H1 (cell line): ENCODE measurements at regions not wholly inside any gene's neighbourhood (a gene's known extent, or its start where the extent isn't known, plus 50 kb on each side); places are given as distances from the start of the nearest gene placed in this dataset.

ENCODE experiments used
- CTCF ChIA-PET: fragments of 300-600 bp; sonication (Branson Sonifier 250); formaldehyde crosslinking; loops from one replicate; lab custom pipeline; 2021; ENCODE audit not compliant: partially characterized antibody; lab: Charles Lee
- POLR2A ChIA-PET: fragments of 300-600 bp; sonication (Branson Sonifier 250); formaldehyde crosslinking; loops from one replicate; lab custom pipeline; 2021; ENCODE audit warnings: inconsistent platforms; ENCODE audit not compliant: partially characterized antibody; lab: Charles Lee
- DNase-seq, 2 experiments: peaks; one replicate each; pipeline versions ENCODE4 v3.0.0 to v3.0.0-alpha.2; 2010 to 2022; ENCODE audit warnings: low spot score in 2 of 2, low read depth in 1 of 2, mixed read lengths in 1 of 2
- FAIRE-seq: peaks from 2 replicates; lab custom pipeline; 2011; peaks lifted over from hg19 to GRCh38; lab: Jason Lieb, UNC
- H2AFZ ChIP-seq: 2 replicates; pipeline ENCODE4 v1.8.1; 2012; ENCODE audit warnings: low read length, inconsistent platforms
- H2AK5ac ChIP-seq: 2 replicates; pipeline ENCODE4 v1.6.1; 2013; ENCODE audit warnings: low read depth, low read length
- H2BK120ac ChIP-seq: replicated peaks from 2 replicates; pipeline ENCODE3; 2013; ENCODE audit warnings: low read depth, low read length, inconsistent platforms
- H2BK12ac ChIP-seq: 2 replicates; pipeline ENCODE4 v1.6.1; 2013; ENCODE audit warnings: low read depth, low read length
- H2BK15ac ChIP-seq: 2 replicates; pipeline ENCODE4 v1.6.1; 2013; ENCODE audit warnings: low read length
- H2BK20ac ChIP-seq: 2 replicates; pipeline ENCODE4 v1.6.1; 2013; ENCODE audit warnings: low read length
- H2BK5ac ChIP-seq: 2 replicates; pipeline ENCODE4 v1.6.1; 2013; ENCODE audit warnings: low read depth, low read length
- H3K14ac ChIP-seq: 2 replicates; pipeline ENCODE4 v1.6.1; 2013; ENCODE audit warnings: inconsistent platforms; ENCODE audit not compliant: insufficient read length
- H3K18ac ChIP-seq: 2 replicates; pipeline ENCODE4 v1.6.1; 2013; ENCODE audit warnings: low read length; ENCODE audit errors: extremely low read depth
- H3K23ac ChIP-seq: 2 replicates; pipeline ENCODE4 v1.6.1; 2013; ENCODE audit warnings: inconsistent platforms; ENCODE audit not compliant: insufficient read length
- H3K23me2 ChIP-seq: 2 replicates; pipeline ENCODE4 v1.6.1; 2013; ENCODE audit warnings: low read depth, low read length
- H3K27ac ChIP-seq: 2 replicates; pipeline ENCODE4 v1.6.1; 2011; ENCODE audit warnings: low read depth, low read length, inconsistent platforms
- H3K27me3 ChIP-seq, 4 experiments: replicated peaks in 1 of 4; 1 replicate in 1 of 4; 2 replicates in 3 of 4; pipeline versions ENCODE4 v1.6.1 to v1.8.1; 2011 to 2013; ENCODE audit warnings: low read length in 3 of 4, mild to moderate bottlenecking in 3 of 4, inconsistent platforms in 2 of 4, mixed read lengths in 2 of 4, moderate library complexity in 1 of 4; ENCODE audit not compliant: control insufficient read depth in 3 of 4, insufficient read depth in 3 of 4; ENCODE audit errors: extremely low read depth in 1 of 4
- H3K36me3 ChIP-seq, 4 experiments: 2 replicates each; pipeline versions ENCODE4 v1.6.1 to v1.8.1; 2011 to 2013; ENCODE audit warnings: mild to moderate bottlenecking in 4 of 4, low read length in 3 of 4, moderate library complexity in 2 of 4, control low read depth in 1 of 4, inconsistent platforms in 1 of 4; ENCODE audit not compliant: insufficient read depth in 4 of 4, control insufficient read depth in 2 of 4
- H3K4ac ChIP-seq: replicated peaks from 2 replicates; pipeline ENCODE3; 2013; ENCODE audit warnings: low read length, low read depth, mixed read lengths, inconsistent platforms; ENCODE audit not compliant: insufficient read length
- H3K4me1 ChIP-seq, 4 experiments: replicated peaks in 1 of 4; 1 replicate in 1 of 4; 2 replicates in 3 of 4; pipeline versions ENCODE4 v1.6.1 to v1.8.1; 2011 to 2013; ENCODE audit warnings: low read length in 3 of 4, inconsistent platforms in 2 of 4, mixed read lengths in 1 of 4; ENCODE audit not compliant: insufficient read depth in 4 of 4, control insufficient read depth in 3 of 4
- H3K4me2 ChIP-seq, 2 experiments: 2 replicates each; pipeline versions ENCODE4 v1.6.1 to v1.8.1; 2011 to 2013; ENCODE audit warnings: low read depth in 2 of 2, low read length in 2 of 2, control low read depth in 1 of 2, inconsistent platforms in 1 of 2, mild to moderate bottlenecking in 1 of 2; ENCODE audit not compliant: insufficient read depth in 1 of 2
- H3K4me3 ChIP-seq, 4 experiments: fragments of 200-600, 300-600 bp in 1 of 4; sonication (generic), shearing (Covaris generic), sonication (Bioruptor Twin) in 1 of 4; 2 replicates each; pipeline versions ENCODE4 v1.5.1 to v1.8.1; 2011 to 2016; ENCODE audit warnings: low read length in 4 of 4, low read depth in 3 of 4, control low read depth in 2 of 4, inconsistent platforms in 2 of 4, mild to moderate bottlenecking in 2 of 4, mixed read lengths in 1 of 4, moderate library complexity in 1 of 4; ENCODE audit not compliant: insufficient read depth in 2 of 4; ENCODE audit errors: extremely low read depth in 1 of 4
- H3K56ac ChIP-seq: replicated peaks from 2 replicates; pipeline ENCODE3; 2013; ENCODE audit warnings: low read depth, mild to moderate bottlenecking, mixed read lengths, low read length, inconsistent platforms; ENCODE audit not compliant: insufficient read length
- H3K79me1 ChIP-seq: 2 replicates; pipeline ENCODE4 v1.6.1; 2013; ENCODE audit warnings: low read depth, low read length, control low read depth
- H3K79me2 ChIP-seq, 2 experiments: 2 replicates each; pipeline versions ENCODE4 v1.6.1 to v1.8.1; 2012 to 2013; ENCODE audit warnings: low read length in 2 of 2, mild to moderate bottlenecking in 2 of 2, inconsistent platforms in 1 of 2; ENCODE audit not compliant: insufficient read depth in 2 of 2, control insufficient read depth in 1 of 2
- H3K9ac ChIP-seq, 4 experiments: replicated peaks in 1 of 4; 1 replicate in 1 of 4; 2 replicates in 3 of 4; pipeline versions ENCODE4 v1.6.1 to v1.8.1; 2011 to 2013; ENCODE audit warnings: low read depth in 3 of 4, low read length in 3 of 4, control low read depth in 2 of 4, mild to moderate bottlenecking in 2 of 4, moderate library complexity in 2 of 4, inconsistent platforms in 1 of 4; ENCODE audit errors: extremely low read depth in 1 of 4
- H3K9me3 ChIP-seq, 2 experiments: 2 replicates each; pipeline versions ENCODE4 v1.6.1 to v1.8.1; 2012 to 2013; ENCODE audit warnings: mild to moderate bottlenecking in 2 of 2, moderate library complexity in 2 of 2, control low read depth in 1 of 2, inconsistent platforms in 1 of 2, low read depth in 1 of 2, low read length in 1 of 2, mixed read lengths in 1 of 2; ENCODE audit not compliant: insufficient read depth in 2 of 2
- H4K20me1 ChIP-seq, 2 experiments: replicated peaks in 1 of 2; 2 replicates each; pipeline versions ENCODE3 to v1.8.1; 2011 to 2013; ENCODE audit warnings: inconsistent platforms in 2 of 2, low read length in 2 of 2, mild to moderate bottlenecking in 1 of 2; ENCODE audit not compliant: insufficient read depth in 2 of 2, control insufficient read depth in 1 of 2
- H4K5ac ChIP-seq: 2 replicates; pipeline ENCODE4 v1.6.1; 2013; ENCODE audit warnings: low read length, low read depth, mixed read lengths, inconsistent platforms; ENCODE audit not compliant: insufficient read length
- H4K8ac ChIP-seq: 2 replicates; pipeline ENCODE4 v1.8.0; 2013; ENCODE audit warnings: mild to moderate bottlenecking, moderate library complexity, low read length, inconsistent platforms; ENCODE audit not compliant: insufficient read depth; ENCODE audit errors: extremely low read depth
- H4K91ac ChIP-seq: replicated peaks from 2 replicates; pipeline ENCODE3; 2013; ENCODE audit warnings: low read length, mixed read lengths, inconsistent platforms; ENCODE audit not compliant: insufficient read length
- BCL11A ChIP-seq, 2 experiments: IDR thresholded peaks; one replicate each; pipeline ENCODE4 v1.6.1; 2011; ENCODE audit warnings: low read depth in 2 of 2, low read length in 2 of 2, mild to moderate bottlenecking in 2 of 2
- CEBPB ChIP-seq: IDR thresholded peaks from 2 replicates; pipeline ENCODE4 v1.6.1; 2012; ENCODE audit warnings: low read depth, low read length
- HDAC2 ChIP-seq, 2 experiments: fragments of 300-600 bp in 1 of 2; sonication (generic) in 1 of 2; IDR thresholded peaks; 2 replicates each; pipeline ENCODE4 v1.6.1; 2011 to 2012; ENCODE audit warnings: low read depth in 2 of 2, low read length in 2 of 2, mild to moderate bottlenecking in 2 of 2, moderate library complexity in 2 of 2, borderline replicate concordance in 1 of 2, inconsistent platforms in 1 of 2
- KDM4A ChIP-seq: IDR thresholded peaks from one replicate; pipeline ENCODE4 v1.7.1; 2012; ENCODE audit warnings: low read depth, mild to moderate bottlenecking, moderate library complexity, low read length, inconsistent platforms; ENCODE audit not compliant: severe bottlenecking
- NANOG ChIP-seq: IDR thresholded peaks from 2 replicates; pipeline ENCODE4 v1.6.1; 2011; ENCODE audit warnings: low read length, low read depth, mild to moderate bottlenecking, inconsistent platforms; ENCODE audit not compliant: insufficient read depth, poor library complexity, severe bottlenecking
- POU5F1 ChIP-seq: IDR thresholded peaks from 2 replicates; pipeline ENCODE4 v1.6.1; 2011; ENCODE audit warnings: low read depth, mild to moderate bottlenecking, low read length, moderate library complexity
- RAD21 ChIP-seq, 2 experiments: IDR thresholded peaks in 1 of 2; conservative IDR thresholded peaks in 1 of 2; 2 replicates each; pipeline ENCODE4 v1.6.1; 2011; ENCODE audit warnings: low read depth in 2 of 2, low read length in 2 of 2, improper control_type of control experiment in 1 of 2, inconsistent platforms in 1 of 2, mild to moderate bottlenecking in 1 of 2, moderate library complexity in 1 of 2
- SUZ12 ChIP-seq: fragments of 200-600 bp; sonication (generic); IDR thresholded peaks from 2 replicates; pipeline ENCODE4 v1.6.1; 2012; ENCODE audit warnings: mild to moderate bottlenecking, inconsistent platforms, low read length, moderate library complexity, mixed read lengths
- YY1 ChIP-seq: IDR thresholded peaks from 2 replicates; pipeline ENCODE4 v1.6.1; 2011; ENCODE audit warnings: low read depth, mild to moderate bottlenecking, low read length
- WGBS, 2 experiments: shearing (Covaris generic) in 1 of 2; methylation state at CpG; one replicate each; pipeline versions ENCODE4 v1.1.6 to v1.1.7; 2013 to 2015; ENCODE audit warnings: low lambda C conversion rate in 2 of 2, mixed read lengths in 2 of 2, inconsistent platforms in 1 of 2, low coverage in 1 of 2, missing lambda C conversion rate in 1 of 2; ENCODE audit not compliant: insufficient replicate concordance in 2 of 2, insufficient coverage in 1 of 2, insufficient read length in 1 of 2; ENCODE audit errors: extremely low coverage in 1 of 2, missing lambda C conversion rate in 1 of 2; 5-methylcytosine and 5-hydroxymethylcytosine counted together

DNA sequence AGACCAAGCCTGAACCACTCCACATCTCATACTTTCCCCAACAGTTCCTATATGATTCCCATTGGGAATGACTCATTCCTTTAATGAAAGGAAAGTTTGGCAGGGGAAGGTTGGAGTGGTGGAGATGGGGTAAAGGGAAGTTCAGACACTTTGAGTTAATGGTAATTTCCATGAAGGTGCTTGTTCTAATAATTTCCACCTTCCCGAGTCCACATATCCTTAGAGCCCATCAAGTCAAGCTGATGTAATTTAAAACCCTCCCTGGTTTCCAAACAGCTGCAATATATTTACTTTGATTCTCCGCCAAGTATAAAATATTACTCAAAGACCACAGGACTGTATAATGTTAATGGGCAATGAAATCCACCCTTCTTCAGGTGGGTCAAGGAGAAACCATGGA lies 95.0 kb upstream of the GALNT15 start:
- Histone ChIP-seq H4K91ac (no peak overlapping the region), H3K9ac (no peak overlapping the region), H3K18ac (no peak overlapping the region), H3K4me3 (no peak overlapping the region), H4K8ac (no peak overlapping the region), H2BK15ac (no peak overlapping the region), H3K23ac (no peak overlapping the region), H3K4ac (no peak overlapping the region), H2BK120ac (no peak overlapping the region), H3K4me1 (no peaks in the 10 kb centered on the region), H3K27ac (no peak overlapping the region), H3K23me2 (peaks cover 4% of the 10 kb centered on the region; the same call in 1 of the 2 replicates), H2BK5ac (no peak overlapping the region), H3K4me2 (no peak overlapping the region), H4K20me1 (no peaks in the 10 kb centered on the region), H3K14ac (no peak overlapping the region), H3K79me2 (no peaks in the 10 kb centered on the region), H3K79me1 (no peaks in the 10 kb centered on the region), H2AK5ac (no peak overlapping the region), H2BK12ac (no peak overlapping the region), H3K56ac (no peak overlapping the region), H3K36me3 (no peaks in the 10 kb centered on the region), H4K5ac (no peak overlapping the region), H2AFZ (no peak overlapping the region), H3K9me3 (peaks cover 20 to 34% of the 10 kb centered on the region in 2 experiments), H2BK20ac (no peak overlapping the region), H3K27me3 (no peaks in the 10 kb centered on the region; a peak in 1 of 7 replicates)
- DNase-seq: no peak
- TF ChIP-seq BCL11A (IDR thresholded peaks at IDR 0.05; ENCODE audit: low read depth in 2 of 2, low read length in 2 of 2) (no peak), KDM4A (no peak), HDAC2 (IDR thresholded peaks at IDR 0.05; ENCODE audit: borderline replicate concordance in 1 of 2, low read depth in 2 of 2, low read length in 2 of 2) (no peak), SUZ12 (no peak), NANOG (no peak), POU5F1 (no peak), CEBPB (no peak), RAD21 (IDR thresholded peaks at IDR 0.05 in 1 of 2, conservative IDR thresholded peaks at IDR 0.05 in 1 of 2; ENCODE audit: low read depth in 2 of 2, low read length in 2 of 2) (no peak), YY1 (no peak)
- ChIA-PET POLR2A (no interaction called here), CTCF (no interaction called here)
- 88% methylated on average over 2 of the region's 2 CpGs; no CpG with 5 or more reads in 1 of the 2 experiments for WGBS, 2 experiments
- no peak for FAIRE-seq
